ENCODE measurements at regions not wholly inside any gene's neighbourhood (a gene's known extent, or its start where the extent isn't known, plus 50 kb on each side); places are given as distances from the start of the nearest gene placed in this dataset.

- DNase-seq (ENCODE audit: low read depth): no peak
Measured at GRCh38 chr6:79775222-79775621, 144.1 kb downstream of the SH3BGRL2 start.

GRCh38 chr6:79764747-79765146 is 133.6 kb downstream of the SH3BGRL2 start:
- DNase-seq (ENCODE audit: low read depth): no peak

- DNase-seq (ENCODE audit: low read depth): no peak
Measured at GRCh38 chr6:79763301-79763700, 132.2 kb downstream of the SH3BGRL2 start.

GRCh38 chr6:79762370-79762769 is 131.2 kb downstream of the SH3BGRL2 start:
- DNase-seq (ENCODE audit: low read depth): no peak

- DNase-seq (ENCODE audit: low read depth): no peak
Measured at GRCh38 chr6:79756496-79756895, 125.4 kb downstream of the SH3BGRL2 start.

GRCh38 chr6:79755967-79756366 is 124.8 kb downstream of the SH3BGRL2 start:
- no peak for DNase-seq (ENCODE audit: low read depth)

Measured in stimulated activated CD8-positive, alpha-beta memory T cell treated with anti-CD3 and anti-CD28 coated beads, Interleukin-15, amount 100 ng/mL, for 24 hours (primary cell).